HCT116 (cell line): ENCODE measurements at regions not wholly inside any gene's neighbourhood (a gene's known extent, or its start where the extent isn't known, plus 50 kb on each side); places are given as distances from the start of the nearest gene placed in this dataset.

Experiments used
- ATF3 ChIP-seq: IDR thresholded peaks from 2 replicates; pipeline ENCODE4 v1.6.1; 2012
- CEBPB ChIP-seq: IDR thresholded peaks from 2 replicates; pipeline ENCODE4 v1.6.1; 2012; ENCODE audit warnings: low read depth
- CTCF ChIP-seq, 3 experiments: fragments of 200-600 bp in 1 of 3; sonication (generic) in 1 of 3; IDR thresholded peaks in 2 of 3; conservative IDR thresholded peaks in 1 of 3; 2 replicates each; pipeline ENCODE4 v1.5.1; 2012 to 2017; ENCODE audit warnings: low read depth in 2 of 3, low read length in 2 of 3, antibody characterized with exemption in 1 of 3, borderline replicate concordance in 1 of 3, control low read depth in 1 of 3, mild to moderate bottlenecking in 1 of 3, mixed read lengths in 1 of 3, mixed run types in 1 of 3, moderate library complexity in 1 of 3; ENCODE audit not compliant: insufficient read depth in 1 of 3
- EZH2 ChIP-seq: fragments of 200-600 bp; sonication (generic); IDR thresholded peaks from 2 replicates; pipeline ENCODE4 v1.6.1; 2017; ENCODE audit warnings: antibody characterized with exemption, mixed run types
- POLR2A ChIP-seq: IDR thresholded peaks from 2 replicates; pipeline ENCODE4 v1.7.0; 2011; ENCODE audit warnings: borderline replicate concordance; ENCODE audit not compliant: insufficient read depth, insufficient read length; ENCODE audit errors: extremely low read depth
- POLR2AphosphoS5 ChIP-seq: IDR thresholded peaks from 2 replicates; pipeline ENCODE4 v1.6.1; 2011; ENCODE audit warnings: mild to moderate bottlenecking, low read depth, low read length, moderate library complexity
- SIN3A ChIP-seq: IDR thresholded peaks from 2 replicates; pipeline ENCODE4 v1.6.1; 2012; ENCODE audit warnings: low read depth
- SP1 ChIP-seq: IDR thresholded peaks from 2 replicates; pipeline ENCODE4 v1.6.1; 2012; ENCODE audit warnings: low read depth
- SRF ChIP-seq: IDR thresholded peaks from 2 replicates; pipeline ENCODE4 v1.6.1; 2012; ENCODE audit warnings: low read depth
- TCF7L2 ChIP-seq: IDR thresholded peaks from 2 replicates; pipeline ENCODE4 v1.7.0; 2011; ENCODE audit warnings: borderline replicate concordance, inconsistent platforms; ENCODE audit not compliant: insufficient read depth, insufficient read length; ENCODE audit errors: extremely low read depth
- ZBTB33 ChIP-seq: IDR thresholded peaks from 2 replicates; pipeline ENCODE4 v1.6.1; 2011; ENCODE audit warnings: mild to moderate bottlenecking, low read length, moderate library complexity; ENCODE audit not compliant: insufficient replicate concordance; ENCODE audit errors: extremely low read depth
- ZNF274 ChIP-seq: fragments of 200-500 bp; sonication (Bioruptor generic); IDR thresholded peaks from 2 replicates; pipeline ENCODE4 v1.6.1; 2014; ENCODE audit warnings: mild to moderate bottlenecking, low read depth, low read length, inconsistent platforms
- TF ChIP-seq, protein P1 (sequence below): IDR thresholded peaks from 2 replicates; pipeline ENCODE4 v1.6.1; 2012; ENCODE audit warnings: low read depth

DNA sequence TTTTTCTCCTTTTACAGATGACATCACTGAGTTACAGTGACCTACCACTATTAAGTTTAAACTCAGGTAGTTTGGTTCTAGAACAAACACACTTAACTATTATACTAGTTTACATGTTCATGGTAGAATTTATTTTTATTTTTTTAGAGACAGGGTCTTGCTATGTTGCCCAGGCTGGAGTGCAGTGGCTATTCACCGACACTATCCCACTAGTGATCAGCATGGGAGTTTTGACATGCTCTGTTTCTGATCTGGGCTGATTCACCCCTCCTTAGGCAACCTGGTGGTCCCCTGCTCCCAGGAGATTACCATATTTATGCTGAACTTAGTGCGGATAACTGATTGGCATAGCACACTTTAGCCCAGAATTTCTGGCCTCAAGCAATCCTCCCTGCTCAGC, 66.4 kb upstream of the LTA4H start:
- TF ChIP-seq CTCF (IDR thresholded peaks at IDR 0.05 in 2 of 3, conservative IDR thresholded peaks at IDR 0.05 in 1 of 3; ENCODE audit: borderline replicate concordance in 1 of 3, insufficient read depth in 1 of 3, low read depth in 2 of 3, low read length in 2 of 3), result no peak
- TF ChIP-seq, protein P1, sequence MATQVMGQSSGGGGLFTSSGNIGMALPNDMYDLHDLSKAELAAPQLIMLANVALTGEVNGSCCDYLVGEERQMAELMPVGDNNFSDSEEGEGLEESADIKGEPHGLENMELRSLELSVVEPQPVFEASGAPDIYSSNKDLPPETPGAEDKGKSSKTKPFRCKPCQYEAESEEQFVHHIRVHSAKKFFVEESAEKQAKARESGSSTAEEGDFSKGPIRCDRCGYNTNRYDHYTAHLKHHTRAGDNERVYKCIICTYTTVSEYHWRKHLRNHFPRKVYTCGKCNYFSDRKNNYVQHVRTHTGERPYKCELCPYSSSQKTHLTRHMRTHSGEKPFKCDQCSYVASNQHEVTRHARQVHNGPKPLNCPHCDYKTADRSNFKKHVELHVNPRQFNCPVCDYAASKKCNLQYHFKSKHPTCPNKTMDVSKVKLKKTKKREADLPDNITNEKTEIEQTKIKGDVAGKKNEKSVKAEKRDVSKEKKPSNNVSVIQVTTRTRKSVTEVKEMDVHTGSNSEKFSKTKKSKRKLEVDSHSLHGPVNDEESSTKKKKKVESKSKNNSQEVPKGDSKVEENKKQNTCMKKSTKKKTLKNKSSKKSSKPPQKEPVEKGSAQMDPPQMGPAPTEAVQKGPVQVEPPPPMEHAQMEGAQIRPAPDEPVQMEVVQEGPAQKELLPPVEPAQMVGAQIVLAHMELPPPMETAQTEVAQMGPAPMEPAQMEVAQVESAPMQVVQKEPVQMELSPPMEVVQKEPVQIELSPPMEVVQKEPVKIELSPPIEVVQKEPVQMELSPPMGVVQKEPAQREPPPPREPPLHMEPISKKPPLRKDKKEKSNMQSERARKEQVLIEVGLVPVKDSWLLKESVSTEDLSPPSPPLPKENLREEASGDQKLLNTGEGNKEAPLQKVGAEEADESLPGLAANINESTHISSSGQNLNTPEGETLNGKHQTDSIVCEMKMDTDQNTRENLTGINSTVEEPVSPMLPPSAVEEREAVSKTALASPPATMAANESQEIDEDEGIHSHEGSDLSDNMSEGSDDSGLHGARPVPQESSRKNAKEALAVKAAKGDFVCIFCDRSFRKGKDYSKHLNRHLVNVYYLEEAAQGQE, result no peak
- TF ChIP-seq POLR2AphosphoS5, result no peak
- no peak for TF ChIP-seq SRF
- no peak for TF ChIP-seq POLR2A
- no peak for TF ChIP-seq SP1
- TF ChIP-seq ZNF274, result no peak
- TF ChIP-seq ATF3, result no peak
- TF ChIP-seq TCF7L2, result no peak
- no peak for TF ChIP-seq EZH2
- TF ChIP-seq CEBPB, result no peak
- TF ChIP-seq SIN3A, result no peak
- TF ChIP-seq ZBTB33, result no peak
